Astrocyte (in vitro differentiated cells and primary cell): ENCODE measurements at regions not wholly inside any gene's neighbourhood (a gene's known extent, or its start where the extent isn't known, plus 50 kb on each side); places are given as distances from the start of the nearest gene placed in this dataset.

Experiments used
- DNase-seq: peaks from one replicate; pipeline ENCODE4 v3.0.0-alpha.2; 2010; ENCODE audit warnings: low read depth
- FAIRE-seq: peaks from 2 replicates; lab custom pipeline; 2011; peaks lifted over from hg19 to GRCh38; lab: Jason Lieb, UNC
- H2AFZ ChIP-seq: 2 replicates; pipeline ENCODE4 v1.6.0; 2012; ENCODE audit warnings: low read depth, low read length, inconsistent platforms
- H3K27ac ChIP-seq: 2 replicates; pipeline ENCODE4 v1.5.1; 2011; ENCODE audit warnings: low read depth, low read length, inconsistent platforms
- H3K27me3 ChIP-seq: 2 replicates; pipeline ENCODE4 v1.6.0; 2011; ENCODE audit warnings: low read length, inconsistent platforms; ENCODE audit not compliant: insufficient read depth
- H3K36me3 ChIP-seq: 2 replicates; pipeline ENCODE4 v1.5.1; 2011; ENCODE audit warnings: low read length, inconsistent platforms; ENCODE audit not compliant: insufficient read depth
- H3K4me1 ChIP-seq: 2 replicates; pipeline ENCODE4 v1.5.1; 2011; ENCODE audit warnings: low read length, inconsistent platforms; ENCODE audit not compliant: insufficient read depth
- H3K4me2 ChIP-seq: 2 replicates; pipeline ENCODE4 v1.6.0; 2012; ENCODE audit warnings: low read length, inconsistent platforms
- H3K4me3 ChIP-seq: 2 replicates; pipeline ENCODE4 v1.5.1; 2011; ENCODE audit warnings: low read depth, mild to moderate bottlenecking, low read length, inconsistent platforms; ENCODE audit not compliant: insufficient read depth
- H3K79me2 ChIP-seq: 2 replicates; pipeline ENCODE4 v1.6.0; 2012; ENCODE audit warnings: mild to moderate bottlenecking, low read length, inconsistent platforms; ENCODE audit not compliant: insufficient read depth
- H3K9ac ChIP-seq: 2 replicates; pipeline ENCODE4 v1.6.0; 2012; ENCODE audit warnings: mild to moderate bottlenecking, low read length, inconsistent platforms
- H3K9me3 ChIP-seq: 2 replicates; pipeline ENCODE4 v1.5.1; 2012; ENCODE audit warnings: low read depth, mild to moderate bottlenecking, low read length, inconsistent platforms; ENCODE audit not compliant: insufficient read depth
- H4K20me1 ChIP-seq: 2 replicates; pipeline ENCODE4 v1.6.0; 2012; ENCODE audit warnings: low read length, inconsistent platforms; ENCODE audit not compliant: insufficient read depth
- H3K27ac Mint-ChIP-seq: one replicate; pipeline ENCODE4 v1.8.0; 2021; ENCODE audit warnings: mild to moderate bottlenecking, mixed read lengths; ENCODE audit not compliant: unreplicated experiment
- H3K27me3 Mint-ChIP-seq: one replicate; pipeline ENCODE4 v1.8.0; 2021; ENCODE audit warnings: low read depth, mixed read lengths; ENCODE audit not compliant: unreplicated experiment
- H3K36me3 Mint-ChIP-seq: one replicate; pipeline ENCODE4 v1.8.0; 2021; ENCODE audit warnings: low read depth, mixed read lengths; ENCODE audit not compliant: unreplicated experiment
- H3K4me1 Mint-ChIP-seq: one replicate; pipeline ENCODE4 v1.8.0; 2021; ENCODE audit warnings: low read depth, mixed read lengths; ENCODE audit not compliant: unreplicated experiment
- H3K4me3 Mint-ChIP-seq: one replicate; pipeline ENCODE4 v1.8.0; 2021; ENCODE audit warnings: mild to moderate bottlenecking, moderate library complexity, mixed read lengths; ENCODE audit not compliant: unreplicated experiment
- H3K9me3 Mint-ChIP-seq: one replicate; pipeline ENCODE4 v1.8.0; 2021; ENCODE audit warnings: mild to moderate bottlenecking, mixed read lengths; ENCODE audit not compliant: unreplicated experiment
- EZH2 ChIP-seq: IDR thresholded peaks from 2 replicates; pipeline ENCODE4 v1.6.1; 2012; ENCODE audit warnings: mild to moderate bottlenecking, low read length, inconsistent platforms; ENCODE audit not compliant: insufficient read depth
- TF ChIP-seq, protein P1 (sequence below): IDR thresholded peaks from 2 replicates; pipeline ENCODE4 v1.5.1; 2011; ENCODE audit warnings: low read depth, mild to moderate bottlenecking, inconsistent platforms, low read length, moderate library complexity; ENCODE audit not compliant: insufficient read depth

DNA sequence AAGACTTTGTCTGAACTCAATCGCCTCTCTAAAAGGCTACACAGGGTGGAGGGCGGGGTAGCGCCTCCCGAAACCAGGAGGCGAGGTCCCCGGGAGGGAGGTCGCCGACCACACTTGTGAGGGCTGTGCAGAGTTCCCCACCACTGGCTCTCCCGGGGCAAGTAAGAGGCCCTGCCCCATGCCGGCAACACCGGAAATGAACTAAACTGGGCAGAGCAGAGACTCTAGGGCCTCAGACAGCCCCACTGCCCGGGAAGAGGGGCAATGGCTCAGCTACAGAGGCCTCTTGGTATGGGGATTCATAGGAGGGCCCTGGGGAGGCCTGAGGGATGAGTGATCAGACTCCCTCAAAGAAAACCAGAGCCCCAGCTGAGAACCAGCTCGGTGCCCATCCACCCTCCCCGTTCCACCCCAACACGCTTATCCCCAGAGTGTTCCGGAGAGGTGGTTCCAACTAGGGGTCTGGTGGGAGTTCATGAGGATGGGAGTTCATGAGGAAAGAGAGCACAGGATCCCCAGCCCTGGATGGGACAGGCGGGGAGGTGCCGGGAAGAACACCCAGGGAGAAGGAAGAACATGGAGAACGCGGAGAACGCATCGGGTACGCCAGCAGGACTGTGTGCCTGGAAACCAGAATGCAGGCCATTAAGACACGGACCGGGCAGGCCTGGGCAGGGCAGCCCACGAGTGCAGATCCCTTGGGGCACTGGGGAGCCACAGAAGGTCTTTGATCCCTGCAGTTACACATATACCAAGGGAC lies 89.4 kb upstream of the MYL10 start:
- H3K4me3 ChIP-seq: no peak overlapping the region
- H3K79me2 ChIP-seq: no peaks in the 10 kb centered on the region
- Mint-ChIP-seq H3K9me3 (no peaks in the 10 kb centered on the region), H3K4me3 (no peak overlapping the region), H3K27ac (no peak overlapping the region), H3K4me1 (no peaks in the 10 kb centered on the region), H3K36me3 (no peaks in the 10 kb centered on the region), H3K27me3 (peaks cover 34% of the 10 kb centered on the region)
- peaks cover 12% of the 10 kb centered on the region for H3K4me1 ChIP-seq
- H4K20me1 ChIP-seq: no peaks in the 10 kb centered on the region
- H3K36me3 ChIP-seq: no peaks in the 10 kb centered on the region
- peak overlapping the region; percentile 67 for H3K27ac ChIP-seq
- peak overlapping the region; percentile 61 for H3K9ac ChIP-seq
- TF ChIP-seq EZH2: no peak
- TF ChIP-seq, protein P1, sequence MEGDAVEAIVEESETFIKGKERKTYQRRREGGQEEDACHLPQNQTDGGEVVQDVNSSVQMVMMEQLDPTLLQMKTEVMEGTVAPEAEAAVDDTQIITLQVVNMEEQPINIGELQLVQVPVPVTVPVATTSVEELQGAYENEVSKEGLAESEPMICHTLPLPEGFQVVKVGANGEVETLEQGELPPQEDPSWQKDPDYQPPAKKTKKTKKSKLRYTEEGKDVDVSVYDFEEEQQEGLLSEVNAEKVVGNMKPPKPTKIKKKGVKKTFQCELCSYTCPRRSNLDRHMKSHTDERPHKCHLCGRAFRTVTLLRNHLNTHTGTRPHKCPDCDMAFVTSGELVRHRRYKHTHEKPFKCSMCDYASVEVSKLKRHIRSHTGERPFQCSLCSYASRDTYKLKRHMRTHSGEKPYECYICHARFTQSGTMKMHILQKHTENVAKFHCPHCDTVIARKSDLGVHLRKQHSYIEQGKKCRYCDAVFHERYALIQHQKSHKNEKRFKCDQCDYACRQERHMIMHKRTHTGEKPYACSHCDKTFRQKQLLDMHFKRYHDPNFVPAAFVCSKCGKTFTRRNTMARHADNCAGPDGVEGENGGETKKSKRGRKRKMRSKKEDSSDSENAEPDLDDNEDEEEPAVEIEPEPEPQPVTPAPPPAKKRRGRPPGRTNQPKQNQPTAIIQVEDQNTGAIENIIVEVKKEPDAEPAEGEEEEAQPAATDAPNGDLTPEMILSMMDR: no peak
- H3K9me3 ChIP-seq: no peaks in the 10 kb centered on the region
- no peaks in the 10 kb centered on the region for H3K27me3 ChIP-seq
- DNase-seq: peak; percentile 35
- no peak for FAIRE-seq
- H3K4me2 ChIP-seq: peak overlapping the region; percentile 57
- H2AFZ ChIP-seq: peak overlapping the region; percentile 71

DNA sequence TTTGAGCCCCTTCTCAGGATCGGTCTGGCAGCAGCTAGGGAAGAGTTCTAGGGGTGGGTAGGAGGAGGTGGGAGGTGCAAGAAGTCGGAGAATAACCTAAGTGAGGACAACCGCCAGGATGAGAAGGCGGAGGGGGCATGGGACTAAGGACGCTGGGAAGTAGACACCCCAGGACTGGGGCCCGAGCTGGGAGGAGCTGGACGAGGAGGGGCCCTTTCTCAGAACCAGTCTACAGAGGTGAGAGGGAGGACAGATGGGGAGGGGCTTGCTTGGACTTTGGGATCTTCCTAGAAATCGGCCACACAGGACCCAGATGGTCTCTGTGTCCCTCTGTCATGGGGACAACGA lies 90.0 kb upstream of the MYL10 start:
- Histone ChIP-seq H3K4me1 (peaks cover 12% of the 10 kb centered on the region), H3K4me2 (no peak overlapping the region), H4K20me1 (no peaks in the 10 kb centered on the region), H3K9ac (no peak overlapping the region), H3K4me3 (no peak overlapping the region), H3K79me2 (no peaks in the 10 kb centered on the region), H2AFZ (no peak overlapping the region), H3K9me3 (peaks cover 3% of the 10 kb centered on the region), H3K36me3 (no peaks in the 10 kb centered on the region), H3K27ac (no peak overlapping the region), H3K27me3 (no peaks in the 10 kb centered on the region)
- TF ChIP-seq, protein P1: no peak
- no peak for TF ChIP-seq EZH2
- H3K4me1 Mint-ChIP-seq: no peaks in the 10 kb centered on the region
- no peak overlapping the region for H3K27ac Mint-ChIP-seq
- DNase-seq (no peak), FAIRE-seq (no peak)
- H3K27me3 Mint-ChIP-seq: peaks cover 30% of the 10 kb centered on the region
- H3K36me3 Mint-ChIP-seq: no peaks in the 10 kb centered on the region
- no peaks in the 10 kb centered on the region for H3K9me3 Mint-ChIP-seq
- no peak overlapping the region for H3K4me3 Mint-ChIP-seq

DNA sequence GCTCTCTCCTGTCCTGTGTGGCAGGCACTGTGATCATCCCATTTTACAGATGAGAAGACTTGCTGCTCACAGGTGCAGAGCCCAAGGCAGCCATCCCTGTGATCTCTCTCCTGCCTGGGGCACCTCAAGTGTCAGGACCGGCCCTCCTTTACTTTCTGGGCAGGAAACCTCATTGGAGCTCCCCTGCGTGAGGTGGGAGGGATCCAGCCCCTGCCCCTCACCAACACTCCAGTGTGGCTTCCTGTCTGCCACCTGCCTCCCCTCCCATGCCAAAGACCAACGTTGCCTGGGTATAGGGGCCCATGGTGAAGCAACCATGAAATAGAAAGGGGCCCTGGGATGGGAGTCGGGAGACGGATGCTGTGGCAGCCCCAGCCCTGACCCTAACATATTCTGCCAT lies 91.2 kb upstream of the MYL10 start:
- TF ChIP-seq, protein P1: no peak
- no peak for TF ChIP-seq EZH2

More for the DNA sequence above, 91.2 kb upstream of the MYL10 start:
- Histone ChIP-seq H3K9me3 (peaks cover 3% of the 10 kb centered on the region), H2AFZ (no peak overlapping the region), H3K27me3 (no peaks in the 10 kb centered on the region), H3K36me3 (no peaks in the 10 kb centered on the region), H3K9ac (no peak overlapping the region), H3K27ac (no peak overlapping the region), H3K4me3 (no peak overlapping the region), H3K4me2 (no peak overlapping the region), H3K4me1 (peaks cover 12% of the 10 kb centered on the region), H3K79me2 (no peaks in the 10 kb centered on the region), H4K20me1 (no peaks in the 10 kb centered on the region)
- FAIRE-seq: no peak
- peaks cover 31% of the 10 kb centered on the region for H3K27me3 Mint-ChIP-seq
- H3K9me3 Mint-ChIP-seq: no peaks in the 10 kb centered on the region
- H3K4me3 Mint-ChIP-seq: no peak overlapping the region
- no peaks in the 10 kb centered on the region for H3K4me1 Mint-ChIP-seq
- H3K27ac Mint-ChIP-seq: no peak overlapping the region
- DNase-seq: no peak
- no peaks in the 10 kb centered on the region for H3K36me3 Mint-ChIP-seq
